H9 (cell line): ENCODE measurements at regions not wholly inside any gene's neighbourhood (a gene's known extent, or its start where the extent isn't known, plus 50 kb on each side); places are given as distances from the start of the nearest gene placed in this dataset.

Experiments
- DNase-seq: peaks from one replicate; pipeline ENCODE4 v3.0.0-alpha.2; 2017
- H2AFZ ChIP-seq: one replicate; pipeline ENCODE4 v1.6.1; 2013; ENCODE audit warnings: mild to moderate bottlenecking, low read length, control low read depth, moderate library complexity
- H2AK5ac ChIP-seq: 2 replicates; pipeline ENCODE4 v1.6.1; 2013; ENCODE audit warnings: low read length, control low read depth, mixed read lengths; ENCODE audit not compliant: insufficient read length
- H2BK120ac ChIP-seq: one replicate; pipeline ENCODE4 v1.6.1; 2013; ENCODE audit warnings: low read depth, mild to moderate bottlenecking, low read length, control low read depth, inconsistent platforms; ENCODE audit not compliant: poor library complexity, severe bottlenecking
- H2BK12ac ChIP-seq: 2 replicates; pipeline ENCODE4 v1.6.1; 2013; ENCODE audit warnings: low read length, control low read depth, mixed read lengths, low read depth; ENCODE audit not compliant: insufficient read length
- H2BK15ac ChIP-seq: 2 replicates; pipeline ENCODE4 v1.6.1; 2013; ENCODE audit warnings: low read depth, low read length, control low read depth
- H2BK20ac ChIP-seq: one replicate; pipeline ENCODE4 v1.6.1; 2013; ENCODE audit warnings: low read depth, mild to moderate bottlenecking, low read length, control low read depth, inconsistent platforms; ENCODE audit not compliant: poor library complexity, severe bottlenecking
- H2BK5ac ChIP-seq: 2 replicates; pipeline ENCODE4 v1.6.1; 2013; ENCODE audit warnings: low read length, control low read depth, mixed read lengths; ENCODE audit not compliant: insufficient read length
- H3K14ac ChIP-seq: 2 replicates; pipeline ENCODE4 v1.6.1; 2013; ENCODE audit warnings: low read length, control low read depth; ENCODE audit not compliant: insufficient read depth
- H3K18ac ChIP-seq: 2 replicates; pipeline ENCODE4 v1.6.1; 2013; ENCODE audit warnings: low read depth, mild to moderate bottlenecking, mixed read lengths, low read length, control low read depth; ENCODE audit not compliant: insufficient read length
- H3K23ac ChIP-seq: 2 replicates; pipeline ENCODE4 v1.6.1; 2013; ENCODE audit warnings: low read length, control low read depth, mixed read lengths, low read depth; ENCODE audit not compliant: insufficient read length
- H3K23me2 ChIP-seq: 2 replicates; pipeline ENCODE4 v1.6.1; 2013; ENCODE audit warnings: low read depth, mild to moderate bottlenecking, mixed read lengths, low read length, control low read depth; ENCODE audit not compliant: insufficient read length, poor library complexity, severe bottlenecking
- H3K27ac ChIP-seq: 2 replicates; pipeline ENCODE4 v1.5.1; 2013; ENCODE audit warnings: low read length, control low read depth, mixed read lengths, low read depth; ENCODE audit not compliant: insufficient read length
- H3K27me3 ChIP-seq: 2 replicates; pipeline ENCODE4 v1.6.1; 2013; ENCODE audit warnings: low read length, control low read depth, inconsistent platforms; ENCODE audit not compliant: insufficient read depth
- H3K4ac ChIP-seq: 2 replicates; pipeline ENCODE4 v1.6.1; 2013; ENCODE audit warnings: low read depth, mild to moderate bottlenecking, control low read depth, inconsistent platforms, low read length, moderate library complexity
- H3K4me1 ChIP-seq: 2 replicates; pipeline ENCODE4 v1.6.1; 2013; ENCODE audit warnings: low read length, control low read depth, inconsistent platforms; ENCODE audit not compliant: insufficient read depth
- H3K4me2 ChIP-seq: 2 replicates; pipeline ENCODE4 v1.6.1; 2013; ENCODE audit warnings: low read length, control low read depth, mixed read lengths; ENCODE audit not compliant: insufficient read length, insufficient read depth
- H3K56ac ChIP-seq: 2 replicates; pipeline ENCODE4 v1.6.1; 2013; ENCODE audit warnings: low read depth, mild to moderate bottlenecking, mixed read lengths, low read length, control low read depth; ENCODE audit not compliant: insufficient read length
- H3K79me1 ChIP-seq: 2 replicates; pipeline ENCODE4 v1.6.1; 2013; ENCODE audit warnings: low read depth, mild to moderate bottlenecking, moderate library complexity, low read length, control low read depth, inconsistent platforms; ENCODE audit not compliant: insufficient read depth, poor library complexity, severe bottlenecking
- H3K79me2 ChIP-seq: 2 replicates; pipeline ENCODE4 v1.6.1; 2013; ENCODE audit warnings: low read length, control low read depth, inconsistent platforms; ENCODE audit not compliant: insufficient read depth
- H3K9ac ChIP-seq: 2 replicates; pipeline ENCODE4 v1.6.1; 2013; ENCODE audit warnings: low read length, control low read depth, mixed read lengths; ENCODE audit not compliant: insufficient read length; ENCODE audit errors: extremely low read depth
- H3K9me3 ChIP-seq: one replicate; pipeline ENCODE4 v1.6.1; 2013; ENCODE audit warnings: low read depth, low read length, inconsistent platforms; ENCODE audit not compliant: control insufficient read depth
- H3T11ph ChIP-seq: one replicate; pipeline ENCODE4 v1.6.1; 2013; ENCODE audit warnings: mild to moderate bottlenecking, low read length, control low read depth, inconsistent platforms
- H4K20me1 ChIP-seq: one replicate; pipeline ENCODE4 v1.6.1; 2013; ENCODE audit not compliant: control insufficient read depth, insufficient read length, insufficient read depth
- H4K5ac ChIP-seq: 2 replicates; pipeline ENCODE4 v1.6.1; 2013; ENCODE audit warnings: low read depth, mild to moderate bottlenecking, mixed read lengths, low read length, control low read depth; ENCODE audit not compliant: insufficient read length
- H4K8ac ChIP-seq: replicated peaks from 2 replicates; pipeline ENCODE4 v1.6.1; 2013; ENCODE audit warnings: low read length, control low read depth, mixed read lengths, low read depth; ENCODE audit not compliant: insufficient read length
- H4K91ac ChIP-seq: 2 replicates; pipeline ENCODE4 v1.6.1; 2013; ENCODE audit warnings: low read depth, mild to moderate bottlenecking, moderate library complexity, mixed read lengths, low read length, control low read depth; ENCODE audit not compliant: insufficient read length
- H3K27ac Mint-ChIP-seq, 3 experiments: 2 replicates in 2 of 3; 3 replicates in 1 of 3; pipeline ENCODE4 v1.8.0; 2020 to 2021; ENCODE audit warnings: mixed read lengths in 3 of 3, mild to moderate bottlenecking in 1 of 3, moderate library complexity in 1 of 3
- H3K27me3 Mint-ChIP-seq: 2 replicates; pipeline ENCODE4 v1.8.0; 2021; ENCODE audit warnings: low read depth, mild to moderate bottlenecking, moderate library complexity, mixed read lengths
- H3K36me3 Mint-ChIP-seq, 3 experiments: 2 replicates in 2 of 3; 3 replicates in 1 of 3; pipeline ENCODE4 v1.8.0; 2020 to 2021; ENCODE audit warnings: low read depth in 3 of 3, mixed read lengths in 3 of 3; ENCODE audit not compliant: insufficient read depth in 1 of 3
- H3K4me1 Mint-ChIP-seq, 2 experiments: 2 replicates each; pipeline ENCODE4 v1.8.0; 2020; ENCODE audit warnings: mixed read lengths in 2 of 2
- H3K4me3 Mint-ChIP-seq, 2 experiments: 2 replicates in 1 of 2; 3 replicates in 1 of 2; pipeline ENCODE4 v1.8.0; 2020 to 2021; ENCODE audit warnings: mild to moderate bottlenecking in 2 of 2, mixed read lengths in 2 of 2, moderate library complexity in 1 of 2
- H3K9me3 Mint-ChIP-seq, 2 experiments: 2 replicates in 1 of 2; 3 replicates in 1 of 2; pipeline ENCODE4 v1.8.0; 2020; ENCODE audit warnings: mild to moderate bottlenecking in 2 of 2, mixed read lengths in 2 of 2, moderate library complexity in 1 of 2
- CTCF ChIP-seq: fragments of 200-600 bp; sonication (generic); conservative IDR thresholded peaks from 3 replicates; pipeline ENCODE4 v1.8.0; 2021; ENCODE audit warnings: antibody characterized with exemption, mild to moderate bottlenecking
- WGBS: extraction: QIAGEN DNeasy Blood & Tissue Kit; methylation state at CpG from one replicate; pipeline ENCODE4 v1.1.7; 2013; ENCODE audit warnings: missing lambda C conversion rate, low lambda C conversion rate, mixed read lengths; ENCODE audit not compliant: insufficient read length; ENCODE audit errors: extremely low coverage; 5-methylcytosine and 5-hydroxymethylcytosine counted together

GRCh38 chr14:51781381-51781780, 79.0 kb upstream of the GNG2 start:
- H3K79me1 ChIP-seq: no peaks in the 10 kb centered on the region
- H3K27ac Mint-ChIP-seq: no peak overlapping the region
- DNase-seq: no peak

More at GRCh38 chr14:51781381-51781780, 79.0 kb upstream of the GNG2 start:
- Histone ChIP-seq H2BK12ac (no peak overlapping the region), H4K5ac (no peak overlapping the region), H3K56ac (no peak overlapping the region), H3K9ac (no peak overlapping the region), H3K4me1 (no peaks in the 10 kb centered on the region), H3K18ac (no peak overlapping the region), H3K14ac (no peak overlapping the region), H3K4me2 (no peak overlapping the region), H3T11ph (no peak overlapping the region), H2BK15ac (no peak overlapping the region), H4K8ac (no peak overlapping the region), H2BK120ac (no peak overlapping the region), H2BK20ac (no peak overlapping the region), H2AFZ (no peak overlapping the region), H3K23me2 (peaks cover 1% of the 10 kb centered on the region), H4K91ac (no peak overlapping the region), H3K23ac (no peak overlapping the region), H3K27ac (no peak overlapping the region), H3K9me3 (no peaks in the 10 kb centered on the region), H3K27me3 (no peaks in the 10 kb centered on the region), H4K20me1 (no peaks in the 10 kb centered on the region), H2BK5ac (no peak overlapping the region), H2AK5ac (no peak overlapping the region), H3K4ac (no peak overlapping the region), H3K79me2 (no peaks in the 10 kb centered on the region)
- no CpG with 5 or more reads among the region's 7 CpGs for WGBS
- H3K4me3 Mint-ChIP-seq: no peak overlapping the region
- peaks cover 6 to 7% (median 6%) of the 10 kb centered on the region in 3 experiments; a peak in 6 of 7 replicates for H3K36me3 Mint-ChIP-seq
- H3K9me3 Mint-ChIP-seq: peaks cover 7% of the 10 kb centered on the region in 2 experiments
- H3K27me3 Mint-ChIP-seq: peaks cover 12% of the 10 kb centered on the region
- no peak for TF ChIP-seq CTCF
- H3K4me1 Mint-ChIP-seq: peaks cover 7 to 9% of the 10 kb centered on the region in 2 experiments
